Naive B cell (primary cell): ENCODE measurements at regions not wholly inside any gene's neighbourhood (a gene's known extent, or its start where the extent isn't known, plus 50 kb on each side); places are given as distances from the start of the nearest gene placed in this dataset.

Experiments
- ATAC-seq, 2 donors: fragments of 150-1000 bp; cut with Tn5 transposase; 2 replicates each; pipeline ENCODE4 v1.10.0; 2021; ENCODE audit warnings: low read depth in 2 of 2, mild to moderate bottlenecking in 2 of 2, moderate library complexity in 2 of 2
- DNase-seq: peaks from one replicate; pipeline ENCODE4 v3.0.0; 2022
- H3K27ac Mint-ChIP-seq, 6 donors: one replicate each; pipeline ENCODE4 v1.8.0; 2020 to 2022; ENCODE audit warnings: mild to moderate bottlenecking in 6 of 6, mixed read lengths in 6 of 6, moderate library complexity in 5 of 6, inconsistent platforms in 2 of 6
- H3K27me3 Mint-ChIP-seq, 3 donors: one replicate each; pipeline ENCODE4 v1.8.0; 2021 to 2022; ENCODE audit warnings: mixed read lengths in 3 of 3, mild to moderate bottlenecking in 1 of 3
- H3K36me3 Mint-ChIP-seq, 2 donors: one replicate each; pipeline ENCODE4 v1.8.0; 2020 to 2022; ENCODE audit warnings: mixed read lengths in 2 of 2, inconsistent platforms in 1 of 2, mild to moderate bottlenecking in 1 of 2
- H3K4me1 Mint-ChIP-seq, 3 donors: one replicate each; pipeline ENCODE4 v1.8.0; 2020 to 2022; ENCODE audit warnings: mixed read lengths in 3 of 3, inconsistent platforms in 1 of 3, mild to moderate bottlenecking in 1 of 3, moderate library complexity in 1 of 3
- H3K4me3 Mint-ChIP-seq, 8 donors: one replicate each; pipeline ENCODE4 v1.8.0; 2020 to 2022; ENCODE audit warnings: mild to moderate bottlenecking in 8 of 8, mixed read lengths in 8 of 8, moderate library complexity in 8 of 8, inconsistent platforms in 2 of 8
- H3K9me3 Mint-ChIP-seq, 7 donors: one replicate each; pipeline ENCODE4 v1.8.0; 2020 to 2022; ENCODE audit warnings: mixed read lengths in 7 of 7, mild to moderate bottlenecking in 5 of 7, inconsistent platforms in 2 of 7, moderate library complexity in 1 of 7

- peak overlapping the region in 1 of 6 donors; percentile 30 for H3K27ac Mint-ChIP-seq
Measured at GRCh38 chrX:39406799-39407198, 605.5 kb downstream of the MID1IP1 start.

GRCh38 chrX:39409246-39409917 lies 608.1 kb downstream of the MID1IP1 start:
- Mint-ChIP-seq H3K4me1 (no peaks in the 10 kb centered on the region), H3K9me3 (no peaks in the 10 kb centered on the region), H3K27ac (no peak overlapping the region), H3K27me3 (peaks cover 0 to 25% (median 5%) of the 10 kb centered on the region in 3 donors), H3K4me3 (no peak overlapping the region), H3K36me3 (no peaks in the 10 kb centered on the region)
- ATAC-seq (no peak), DNase-seq (no peak)

More at GRCh38 chrX:39406799-39407198, 605.5 kb downstream of the MID1IP1 start:
- no peak for DNase-seq
- no peaks in the 10 kb centered on the region for H3K9me3 Mint-ChIP-seq
- H3K36me3 Mint-ChIP-seq = no peaks in the 10 kb centered on the region
- no peaks in the 10 kb centered on the region for H3K4me1 Mint-ChIP-seq
- peaks cover 0 to 28% (median 5%) of the 10 kb centered on the region in 3 donors for H3K27me3 Mint-ChIP-seq
- no peak for ATAC-seq
- H3K4me3 Mint-ChIP-seq = no peak overlapping the region

- DNase-seq (no peak), ATAC-seq (no peak)
- peak overlapping the region in 1 of 6 donors; percentile 3 for H3K27ac Mint-ChIP-seq
- H3K36me3 Mint-ChIP-seq = peaks cover 0 to 7% of the 10 kb centered on the region in 2 donors
- H3K27me3 Mint-ChIP-seq = peaks cover 0 to 16% (median 7%) of the 10 kb centered on the region in 3 donors
- H3K4me1 Mint-ChIP-seq = peaks cover 16% of the 10 kb centered on the region in 3 donors
- peaks cover 0 to 11% (median 0%) of the 10 kb centered on the region in 7 donors for H3K9me3 Mint-ChIP-seq
- H3K4me3 Mint-ChIP-seq = no peak overlapping the region
Measured at GRCh38 chrX:39414290-39414854, 613.1 kb downstream of the MID1IP1 start.

GRCh38 chrX:39416547-39417260 lies 615.4 kb downstream of the MID1IP1 start:
- peaks cover 16% of the 10 kb centered on the region in 3 donors for H3K4me1 Mint-ChIP-seq
- H3K27ac Mint-ChIP-seq = peak overlapping the region in 4 of 6 donors; percentile 18 to 70 (median 43)
- peak; percentile 74 to 75 for ATAC-seq
- peaks cover 0 to 15% (median 7%) of the 10 kb centered on the region in 3 donors for H3K27me3 Mint-ChIP-seq
- DNase-seq = peak; percentile 25
- peaks cover 0 to 11% (median 0%) of the 10 kb centered on the region in 7 donors for H3K9me3 Mint-ChIP-seq
- peaks cover 0 to 7% of the 10 kb centered on the region in 2 donors for H3K36me3 Mint-ChIP-seq
- peak overlapping the region; percentile 16 to 82 (median 62) for H3K4me3 Mint-ChIP-seq

- Mint-ChIP-seq H3K36me3 (peaks cover 0 to 7% of the 10 kb centered on the region in 2 donors), H3K9me3 (peaks cover 0 to 11% (median 0%) of the 10 kb centered on the region in 7 donors), H3K27me3 (peaks cover 0 to 8% (median 7%) of the 10 kb centered on the region in 3 donors), H3K4me3 (peak overlapping the region in 1 of 8 donors; percentile 9), H3K27ac (peak overlapping the region in 1 of 6 donors; percentile 42), H3K4me1 (peaks cover 16% of the 10 kb centered on the region in 3 donors)
- no peak for ATAC-seq
- no peak for DNase-seq
Measured at GRCh38 chrX:39418254-39418704, 617.0 kb downstream of the MID1IP1 start.

- Mint-ChIP-seq H3K9me3 (peaks cover 0 to 11% (median 2%) of the 10 kb centered on the region in 7 donors), H3K4me3 (no peak overlapping the region), H3K27me3 (peaks cover 0 to 8% (median 7%) of the 10 kb centered on the region in 3 donors), H3K4me1 (peaks cover 16% of the 10 kb centered on the region in 3 donors), H3K36me3 (peaks cover 0 to 7% of the 10 kb centered on the region in 2 donors), H3K27ac (peak overlapping the region in 2 of 6 donors; percentile 42 to 49)
- no peak for DNase-seq
- ATAC-seq = no peak
Measured at GRCh38 chrX:39418731-39419638, 617.7 kb downstream of the MID1IP1 start.

GRCh38 chrX:39421006-39421405 lies 619.7 kb downstream of the MID1IP1 start:
- ATAC-seq = no peak
- no peak for DNase-seq
- H3K27ac Mint-ChIP-seq = no peak overlapping the region
- H3K9me3 Mint-ChIP-seq = peaks cover 0 to 11% (median 2%) of the 10 kb centered on the region in 7 donors
- peaks cover 0 to 8% (median 7%) of the 10 kb centered on the region in 3 donors for H3K27me3 Mint-ChIP-seq
- no peak overlapping the region for H3K4me3 Mint-ChIP-seq
- H3K36me3 Mint-ChIP-seq = peaks cover 0 to 7% of the 10 kb centered on the region in 2 donors
- peaks cover 15 to 16% (median 16%) of the 10 kb centered on the region in 3 donors for H3K4me1 Mint-ChIP-seq

- no peak overlapping the region for H3K27ac Mint-ChIP-seq
- H3K4me1 Mint-ChIP-seq = peaks cover 0 to 16% (median 6%) of the 10 kb centered on the region in 3 donors
- H3K27me3 Mint-ChIP-seq = no peaks in the 10 kb centered on the region
- DNase-seq = no peak
- H3K4me3 Mint-ChIP-seq = no peak overlapping the region
- H3K36me3 Mint-ChIP-seq = no peaks in the 10 kb centered on the region
- ATAC-seq = no peak
- H3K9me3 Mint-ChIP-seq = peaks cover 0 to 4% (median 0%) of the 10 kb centered on the region in 7 donors
Measured at GRCh38 chrX:39425124-39425806, 624.0 kb downstream of the MID1IP1 start.

GRCh38 chrX:39426101-39426500 lies 624.8 kb downstream of the MID1IP1 start:
- peaks cover 0 to 4% (median 0%) of the 10 kb centered on the region in 7 donors for H3K9me3 Mint-ChIP-seq
- H3K4me3 Mint-ChIP-seq = no peak overlapping the region
- DNase-seq (no peak), ATAC-seq (no peak)
- peaks cover 0 to 16% (median 6%) of the 10 kb centered on the region in 3 donors for H3K4me1 Mint-ChIP-seq
- no peak overlapping the region for H3K27ac Mint-ChIP-seq
- no peaks in the 10 kb centered on the region for H3K36me3 Mint-ChIP-seq
- no peaks in the 10 kb centered on the region for H3K27me3 Mint-ChIP-seq

GRCh38 chrX:39427492-39427891 lies 626.2 kb downstream of the MID1IP1 start:
- no peaks in the 10 kb centered on the region for H3K36me3 Mint-ChIP-seq
- H3K27ac Mint-ChIP-seq = peak overlapping the region in 1 of 6 donors; percentile 82
- no peaks in the 10 kb centered on the region for H3K27me3 Mint-ChIP-seq
- H3K9me3 Mint-ChIP-seq = peaks cover 0 to 4% (median under 1%) of the 10 kb centered on the region in 7 donors
- ATAC-seq (no peak), DNase-seq (no peak)
- no peak overlapping the region for H3K4me3 Mint-ChIP-seq
- peaks cover 0 to 18% (median 11%) of the 10 kb centered on the region in 3 donors for H3K4me1 Mint-ChIP-seq

GRCh38 chrX:39427906-39428305 lies 626.6 kb downstream of the MID1IP1 start:
- H3K4me1 Mint-ChIP-seq = peaks cover 0 to 18% (median 11%) of the 10 kb centered on the region in 3 donors
- no peak overlapping the region for H3K4me3 Mint-ChIP-seq
- H3K36me3 Mint-ChIP-seq = no peaks in the 10 kb centered on the region
- no peak for DNase-seq
- ATAC-seq = no peak
- H3K9me3 Mint-ChIP-seq = peaks cover 0 to 4% (median 0%) of the 10 kb centered on the region in 7 donors
- H3K27ac Mint-ChIP-seq = peak overlapping the region in 1 of 6 donors; percentile 82
- no peaks in the 10 kb centered on the region for H3K27me3 Mint-ChIP-seq

- Mint-ChIP-seq H3K9me3 (peaks cover 0 to 4% (median 0%) of the 10 kb centered on the region in 7 donors), H3K4me3 (no peak overlapping the region), H3K4me1 (peaks cover 0 to 18% (median 11%) of the 10 kb centered on the region in 3 donors), H3K36me3 (no peaks in the 10 kb centered on the region), H3K27me3 (no peaks in the 10 kb centered on the region), H3K27ac (no peak overlapping the region)
- DNase-seq (no peak), ATAC-seq (no peak)
Measured at GRCh38 chrX:39430551-39430950, 629.3 kb downstream of the MID1IP1 start.
